Right atrium auricular region (tissue), 2 donors: ENCODE measurements at regions not wholly inside any gene's neighbourhood (a gene's known extent, or its start where the extent isn't known, plus 50 kb on each side); places are given as distances from the start of the nearest gene placed in this dataset.
"Not testable (repeated sequence)": the region's sequence is repeated elsewhere in the genome, so short reads cannot be mapped to it uniquely, and the experiment has no call there.

ENCODE experiments used
- DNase-seq: peaks from one replicate; pipeline ENCODE4 v3.0.0-alpha.2; 2019; ENCODE audit warnings: low spot score
- H3K27ac ChIP-seq, 2 donors: fragments of 200-600 bp; sonication (generic); 1 replicate in 1 of 2; 2 replicates in 1 of 2; pipeline ENCODE4 v1.5.1; 2016 to 2019
- H3K27me3 ChIP-seq, 2 donors: fragments of 200-600 bp; sonication (generic); one replicate each; pipeline versions ENCODE4 v1.5.1 to v1.6.0; 2017 to 2019
- H3K36me3 ChIP-seq: fragments of 200-600 bp; sonication (generic); one replicate; pipeline ENCODE4 v1.5.1; 2016
- H3K4me1 ChIP-seq, 2 donors: fragments of 200-600 bp; sonication (generic); one replicate each; pipeline versions ENCODE4 v1.5.1 to v1.6.0; 2017 to 2019
- H3K4me3 ChIP-seq, 2 donors: fragments of 200-600 bp; sonication (generic); 1 replicate in 1 of 2; 2 replicates in 1 of 2; pipeline ENCODE4 v1.5.1; 2017 to 2019; ENCODE audit warnings: mild to moderate bottlenecking in 1 of 2, moderate library complexity in 1 of 2
- H3K9me3 ChIP-seq, 2 donors: fragments of 200-600 bp; sonication (generic); one replicate each; pipeline ENCODE4 v1.5.1; 2019
- TF ChIP-seq, protein P1 (sequence below), 2 donors: fragments of 200-600 bp; sonication (generic); IDR thresholded peaks; one replicate each; pipeline ENCODE4 v1.5.1; 2019; ENCODE audit warnings: antibody characterized with exemption in 2 of 2

GRCh38 chr19:23481043-23481442, 85.8 kb upstream of the ZNF91 start:
- Histone ChIP-seq H3K4me1 (no peaks in the 10 kb centered on the region), H3K4me3 (no peak overlapping the region), H3K9me3 (peaks cover 0 to 3% of the 10 kb centered on the region in 2 donors), H3K27ac (no peak overlapping the region), H3K36me3 (no peaks in the 10 kb centered on the region), H3K27me3 (no peaks in the 10 kb centered on the region)
- TF ChIP-seq, protein P1, sequence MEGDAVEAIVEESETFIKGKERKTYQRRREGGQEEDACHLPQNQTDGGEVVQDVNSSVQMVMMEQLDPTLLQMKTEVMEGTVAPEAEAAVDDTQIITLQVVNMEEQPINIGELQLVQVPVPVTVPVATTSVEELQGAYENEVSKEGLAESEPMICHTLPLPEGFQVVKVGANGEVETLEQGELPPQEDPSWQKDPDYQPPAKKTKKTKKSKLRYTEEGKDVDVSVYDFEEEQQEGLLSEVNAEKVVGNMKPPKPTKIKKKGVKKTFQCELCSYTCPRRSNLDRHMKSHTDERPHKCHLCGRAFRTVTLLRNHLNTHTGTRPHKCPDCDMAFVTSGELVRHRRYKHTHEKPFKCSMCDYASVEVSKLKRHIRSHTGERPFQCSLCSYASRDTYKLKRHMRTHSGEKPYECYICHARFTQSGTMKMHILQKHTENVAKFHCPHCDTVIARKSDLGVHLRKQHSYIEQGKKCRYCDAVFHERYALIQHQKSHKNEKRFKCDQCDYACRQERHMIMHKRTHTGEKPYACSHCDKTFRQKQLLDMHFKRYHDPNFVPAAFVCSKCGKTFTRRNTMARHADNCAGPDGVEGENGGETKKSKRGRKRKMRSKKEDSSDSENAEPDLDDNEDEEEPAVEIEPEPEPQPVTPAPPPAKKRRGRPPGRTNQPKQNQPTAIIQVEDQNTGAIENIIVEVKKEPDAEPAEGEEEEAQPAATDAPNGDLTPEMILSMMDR (IDR thresholded peaks at IDR 0.05): no peak
- DNase-seq: no peak

- DNase-seq: no peak
- Histone ChIP-seq H3K27me3 (no peaks in the 10 kb centered on the region), H3K9me3 (peaks cover 0 to 3% of the 10 kb centered on the region in 2 donors), H3K36me3 (no peaks in the 10 kb centered on the region), H3K27ac (no peak overlapping the region), H3K4me1 (no peaks in the 10 kb centered on the region), H3K4me3 (no peak overlapping the region)
- TF ChIP-seq, protein P1 (IDR thresholded peaks at IDR 0.05): no peak
Measured at GRCh38 chr19:23475477-23475876, 80.2 kb upstream of the ZNF91 start.

DNA sequence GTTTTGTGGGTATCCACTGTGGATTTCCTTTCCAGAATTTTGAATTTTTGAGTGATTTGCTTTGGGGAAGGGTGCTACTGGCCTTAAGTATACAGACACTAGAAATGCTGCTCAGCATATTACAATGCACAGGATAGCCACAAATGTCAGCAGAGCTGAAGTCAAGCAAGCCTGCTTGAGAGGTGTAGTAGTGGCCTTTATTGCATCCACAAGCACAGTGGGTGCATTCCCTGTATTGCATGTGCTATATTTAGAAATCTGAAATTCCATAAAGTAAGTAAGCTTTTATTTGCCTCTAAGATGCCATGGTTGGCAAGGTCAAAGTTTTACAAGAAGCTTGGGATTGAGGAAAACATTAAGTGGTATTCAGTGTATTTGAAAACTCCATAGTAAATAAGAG, 79.5 kb upstream of the ZNF91 start:
- TF ChIP-seq, protein P1 (IDR thresholded peaks at IDR 0.05): no peak
- no peak for DNase-seq
- no peaks in the 10 kb centered on the region for H3K4me1 ChIP-seq
- no peaks in the 10 kb centered on the region for H3K27me3 ChIP-seq
- H3K4me3 ChIP-seq: no peak overlapping the region
- no peak overlapping the region for H3K27ac ChIP-seq
- H3K9me3 ChIP-seq: peaks cover 0 to 3% of the 10 kb centered on the region in 2 donors
- no peaks in the 10 kb centered on the region for H3K36me3 ChIP-seq

- Histone ChIP-seq H3K4me1 (no peaks in the 10 kb centered on the region), H3K27me3 (no peaks in the 10 kb centered on the region), H3K36me3 (no peaks in the 10 kb centered on the region), H3K4me3 (no peak overlapping the region), H3K27ac (no peak overlapping the region), H3K9me3 (peaks cover 0 to 3% of the 10 kb centered on the region in 2 donors)
- TF ChIP-seq, protein P1 (IDR thresholded peaks at IDR 0.05): no peak
- no peak for DNase-seq
Measured at GRCh38 chr19:23474172-23474571, 78.9 kb upstream of the ZNF91 start.

GRCh38 chr19:23470873-23471545, 75.7 kb upstream of the ZNF91 start:
- no peak overlapping the region for H3K27ac ChIP-seq
- H3K4me3 ChIP-seq: peak overlapping the region in 1 of 2 donors; percentile 40
- TF ChIP-seq, protein P1 (IDR thresholded peaks at IDR 0.05): no peak
- no peaks in the 10 kb centered on the region for H3K4me1 ChIP-seq
- DNase-seq: no peak
- H3K27me3 ChIP-seq: no peaks in the 10 kb centered on the region
- H3K9me3 ChIP-seq: peaks cover 0 to 10% of the 10 kb centered on the region in 2 donors
- no peaks in the 10 kb centered on the region for H3K36me3 ChIP-seq

DNA sequence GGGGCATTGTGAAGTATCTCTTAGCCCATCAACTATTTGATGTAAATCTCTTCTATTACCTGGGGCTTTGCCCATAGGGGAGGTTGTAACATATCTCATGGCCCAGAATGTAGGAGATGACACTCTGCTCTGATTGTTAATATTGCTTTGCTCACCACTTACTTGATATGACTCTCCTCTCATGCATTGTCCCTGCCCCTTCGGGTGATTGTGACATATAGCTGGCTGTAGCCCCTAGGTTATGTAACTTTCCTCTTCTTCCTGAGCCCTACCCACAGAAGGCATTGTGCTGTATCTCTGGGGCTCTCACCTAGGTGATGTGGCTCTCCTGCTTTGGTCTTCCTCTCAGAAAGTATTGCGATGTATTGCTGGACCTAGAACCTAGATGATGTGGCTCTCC, 69.1 kb upstream of the ZNF91 start:
- H3K27me3 ChIP-seq, H3K4me3 ChIP-seq, H3K27ac ChIP-seq, DNase-seq, H3K36me3 ChIP-seq, H3K4me1 ChIP-seq: not testable (repeated sequence)
- H3K9me3 ChIP-seq: peaks cover 0 to 10% of the 10 kb centered on the region in 2 donors
